Kidney epithelial cell (primary cell): ENCODE measurements at regions not wholly inside any gene's neighbourhood (a gene's known extent, or its start where the extent isn't known, plus 50 kb on each side); places are given as distances from the start of the nearest gene placed in this dataset.

ENCODE experiments used
- DNase-seq: peaks from one replicate; pipeline ENCODE4 v3.0.0-alpha.2; 2010; ENCODE audit warnings: low read depth
- H3K27me3 ChIP-seq: 2 replicates; pipeline ENCODE4 v1.6.0; 2011; ENCODE audit warnings: low read length; ENCODE audit not compliant: control insufficient read depth, insufficient read depth
- H3K36me3 ChIP-seq: 2 replicates; pipeline ENCODE4 v1.5.1; 2011; ENCODE audit warnings: low read length; ENCODE audit not compliant: control insufficient read depth, insufficient read depth
- H3K4me3 ChIP-seq: 2 replicates; pipeline ENCODE4 v1.5.1; 2011; ENCODE audit warnings: low read depth, mild to moderate bottlenecking, control low read depth, low read length
- TF ChIP-seq, protein P1 (sequence below): IDR thresholded peaks from 2 replicates; pipeline ENCODE4 v1.5.1; 2011; ENCODE audit warnings: mild to moderate bottlenecking, moderate library complexity, low read length, control low read depth, inconsistent platforms; ENCODE audit not compliant: insufficient read depth, poor library complexity, severe bottlenecking

DNA sequence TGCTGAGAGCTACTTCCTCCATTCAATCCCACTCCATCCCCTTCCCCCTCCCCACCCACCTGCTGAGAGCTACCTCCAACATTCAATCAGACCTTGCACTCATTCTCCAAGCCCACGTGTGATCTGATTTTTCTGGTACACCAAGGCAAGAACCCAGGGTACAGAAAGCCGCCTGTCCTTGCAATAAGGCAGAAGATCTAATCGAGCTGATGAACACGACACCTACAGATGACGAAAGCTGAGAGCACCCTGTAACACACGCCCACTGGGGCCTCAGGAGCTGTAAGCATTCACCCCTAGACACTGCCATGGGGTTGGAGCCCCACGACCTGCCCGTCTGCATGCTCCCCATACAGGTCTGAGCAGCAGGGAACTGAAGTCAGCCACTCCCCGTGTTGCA lies 58.3 kb downstream of the TRIML1 start:
- TF ChIP-seq, protein P1, sequence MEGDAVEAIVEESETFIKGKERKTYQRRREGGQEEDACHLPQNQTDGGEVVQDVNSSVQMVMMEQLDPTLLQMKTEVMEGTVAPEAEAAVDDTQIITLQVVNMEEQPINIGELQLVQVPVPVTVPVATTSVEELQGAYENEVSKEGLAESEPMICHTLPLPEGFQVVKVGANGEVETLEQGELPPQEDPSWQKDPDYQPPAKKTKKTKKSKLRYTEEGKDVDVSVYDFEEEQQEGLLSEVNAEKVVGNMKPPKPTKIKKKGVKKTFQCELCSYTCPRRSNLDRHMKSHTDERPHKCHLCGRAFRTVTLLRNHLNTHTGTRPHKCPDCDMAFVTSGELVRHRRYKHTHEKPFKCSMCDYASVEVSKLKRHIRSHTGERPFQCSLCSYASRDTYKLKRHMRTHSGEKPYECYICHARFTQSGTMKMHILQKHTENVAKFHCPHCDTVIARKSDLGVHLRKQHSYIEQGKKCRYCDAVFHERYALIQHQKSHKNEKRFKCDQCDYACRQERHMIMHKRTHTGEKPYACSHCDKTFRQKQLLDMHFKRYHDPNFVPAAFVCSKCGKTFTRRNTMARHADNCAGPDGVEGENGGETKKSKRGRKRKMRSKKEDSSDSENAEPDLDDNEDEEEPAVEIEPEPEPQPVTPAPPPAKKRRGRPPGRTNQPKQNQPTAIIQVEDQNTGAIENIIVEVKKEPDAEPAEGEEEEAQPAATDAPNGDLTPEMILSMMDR, result no peak
- DNase-seq, result no peak
- H3K4me3 ChIP-seq, result no peak overlapping the region
- no peaks in the 10 kb centered on the region for H3K27me3 ChIP-seq
- H3K36me3 ChIP-seq, result no peaks in the 10 kb centered on the region

DNA sequence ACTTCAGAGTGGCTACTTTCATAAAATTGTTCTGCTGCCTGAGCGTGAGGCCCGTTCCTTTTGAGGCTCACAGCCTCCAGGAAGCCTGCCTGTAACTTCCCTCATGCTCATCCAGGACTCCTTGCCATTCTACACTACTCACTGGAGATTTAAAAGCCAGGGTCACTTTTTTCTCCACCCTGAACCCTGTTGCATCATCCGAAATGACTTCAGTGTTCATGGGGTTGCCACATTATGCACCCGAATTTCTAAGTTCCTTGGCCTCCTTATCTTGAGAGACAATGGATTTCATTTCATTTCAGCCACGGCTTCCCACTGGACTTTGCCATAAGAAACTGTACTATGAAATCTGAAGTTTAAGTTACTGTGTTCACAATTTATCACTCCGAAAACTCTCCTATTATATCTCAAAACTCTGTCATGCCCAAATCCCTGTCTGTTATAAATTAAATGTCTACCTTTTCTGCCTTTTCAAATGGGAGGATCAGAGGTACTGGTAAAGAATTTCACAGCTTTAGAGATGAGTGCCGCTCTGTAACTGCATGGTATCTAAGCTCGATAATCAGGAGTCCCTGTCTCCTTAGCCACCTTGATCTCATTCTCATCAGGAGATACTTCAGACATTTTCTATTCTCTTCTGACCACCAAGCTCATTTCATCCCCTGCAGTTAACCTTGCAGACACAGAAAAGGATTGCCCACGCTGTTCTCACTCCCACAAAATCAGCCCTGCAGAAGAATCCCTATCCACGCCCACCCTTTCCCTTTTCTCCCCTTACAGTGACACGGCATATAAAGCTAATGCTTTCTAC lies 59.9 kb downstream of the TRIML1 start:
- TF ChIP-seq, protein P1, result no peak
- Histone ChIP-seq H3K27me3 (no peaks in the 10 kb centered on the region), H3K36me3 (no peaks in the 10 kb centered on the region), H3K4me3 (no peak overlapping the region)
- no peak for DNase-seq

GRCh38 chr4:188201851-188202250 lies 62.6 kb downstream of the TRIML1 start:
- TF ChIP-seq, protein P1, result no peak
- DNase-seq, result no peak
- Histone ChIP-seq H3K27me3 (no peaks in the 10 kb centered on the region), H3K4me3 (no peak overlapping the region), H3K36me3 (no peaks in the 10 kb centered on the region)

- H3K27me3 ChIP-seq, result no peaks in the 10 kb centered on the region
- no peaks in the 10 kb centered on the region for H3K36me3 ChIP-seq
- no peak for DNase-seq
- TF ChIP-seq, protein P1, result no peak
- H3K4me3 ChIP-seq, result no peak overlapping the region
Observed at GRCh38 chr4:188206783-188207182, 67.5 kb downstream of the TRIML1 start.

DNA sequence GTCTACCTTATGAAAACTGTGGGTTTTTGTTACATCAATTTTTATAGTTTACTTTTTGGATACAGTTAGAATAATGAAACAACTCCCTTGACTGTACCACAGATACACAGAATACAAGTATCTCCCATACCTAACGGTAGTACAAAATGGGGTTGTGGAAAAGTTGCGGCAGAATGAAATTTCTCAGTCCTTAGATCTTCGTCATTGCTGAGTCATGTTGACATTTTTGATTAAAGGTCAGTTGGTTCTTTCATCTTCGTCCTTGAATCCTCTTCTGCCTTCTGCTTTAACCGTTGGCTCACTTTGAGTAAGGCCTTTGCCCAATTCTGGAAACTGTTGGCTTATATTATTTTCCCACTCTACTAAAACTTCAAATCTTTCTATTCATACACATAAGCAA lies 75.6 kb downstream of the TRIML1 start:
- no peaks in the 10 kb centered on the region for H3K27me3 ChIP-seq
- H3K4me3 ChIP-seq, result no peak overlapping the region
- DNase-seq, result no peak
- no peaks in the 10 kb centered on the region for H3K36me3 ChIP-seq
- TF ChIP-seq, protein P1, result no peak

DNA sequence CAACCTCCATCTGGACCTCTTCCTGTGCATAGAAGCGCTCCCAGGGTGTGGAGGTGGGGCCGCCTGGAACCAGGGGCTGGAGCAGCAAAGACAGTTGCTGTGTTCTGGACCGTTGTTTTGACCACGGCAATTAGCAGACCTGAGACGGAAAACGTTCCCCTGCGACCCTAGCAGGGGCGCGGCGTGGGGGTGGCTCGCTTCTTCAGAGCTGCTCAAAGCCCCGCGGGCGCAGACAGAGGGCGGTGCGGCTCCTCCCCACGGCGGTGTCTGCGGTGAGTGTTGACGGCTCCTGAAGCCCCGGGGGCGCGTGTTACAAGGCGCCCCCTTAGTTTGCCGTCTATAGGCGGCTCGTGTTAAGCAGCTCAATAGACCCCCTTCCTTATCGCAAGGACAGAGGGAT lies 79.2 kb downstream of the TRIML1 start:
- Histone ChIP-seq H3K4me3 (no peak overlapping the region), H3K27me3 (no peaks in the 10 kb centered on the region), H3K36me3 (no peaks in the 10 kb centered on the region)
- no peak for DNase-seq
- TF ChIP-seq, protein P1, result no peak
